Epithelial cell of proximal tubule (primary cell): ENCODE measurements at regions not wholly inside any gene's neighbourhood (a gene's known extent, or its start where the extent isn't known, plus 50 kb on each side); places are given as distances from the start of the nearest gene placed in this dataset.
"Not testable (repeated sequence)": the region's sequence is repeated elsewhere in the genome, so short reads cannot be mapped to it uniquely, and the experiment has no call there.

Experiments
- DNase-seq: peaks from one replicate; pipeline ENCODE4 v3.0.0-alpha.2; 2011; ENCODE audit warnings: low read depth
- H3K4me3 ChIP-seq: 2 replicates; pipeline ENCODE4 v1.5.1; 2011; ENCODE audit warnings: low read depth, mild to moderate bottlenecking, low read length
- TF ChIP-seq, protein P1 (sequence below): conservative IDR thresholded peaks from 2 replicates; pipeline ENCODE4 v1.5.1; 2012; ENCODE audit warnings: low read depth, mild to moderate bottlenecking, low read length

DNA sequence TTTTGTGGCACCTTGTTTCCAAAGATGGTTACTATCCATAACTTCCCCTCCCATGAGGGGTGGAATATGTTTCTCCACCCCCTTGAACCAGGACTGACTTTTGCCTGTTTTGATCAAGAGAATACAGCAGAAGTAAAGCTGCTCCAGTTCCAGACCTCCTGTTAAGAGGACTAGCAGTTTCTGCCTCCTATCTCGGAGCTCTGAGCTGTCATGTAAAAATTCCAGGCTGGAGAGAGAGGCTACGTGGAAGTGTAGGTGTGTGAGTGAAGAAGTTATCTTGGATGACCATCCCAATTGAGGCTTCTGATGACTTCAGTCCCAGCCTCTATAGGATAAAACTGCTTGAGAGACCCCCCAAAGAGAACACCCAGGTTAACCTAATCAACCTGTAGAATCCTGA is 511.7 kb upstream of the IMPG1 start:
- no peak overlapping the region for H3K4me3 ChIP-seq
- no peak for DNase-seq

DNA sequence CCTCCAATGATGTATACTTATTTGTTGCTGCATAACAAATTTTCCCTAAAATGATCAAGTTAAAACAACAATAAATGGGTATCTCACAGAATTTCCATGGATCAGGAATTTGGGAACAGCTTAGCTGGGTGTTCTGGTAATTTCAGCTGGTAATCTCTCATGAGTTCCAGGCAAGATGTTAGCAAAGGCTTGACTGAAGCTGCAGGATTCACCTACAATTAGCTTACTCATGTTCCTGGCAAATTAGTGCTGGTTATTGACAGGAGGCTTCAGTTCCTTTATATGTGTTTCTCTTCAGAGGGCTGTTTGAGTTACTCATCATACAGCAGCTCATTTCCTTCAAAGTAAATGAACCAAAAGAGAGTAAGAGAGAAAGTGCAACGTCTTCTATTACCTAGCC is 506.3 kb upstream of the IMPG1 start:
- H3K4me3 ChIP-seq, result no peak overlapping the region
- DNase-seq, result no peak

More for the DNA sequence above, 511.7 kb upstream of the IMPG1 start:
- TF ChIP-seq, protein P1, sequence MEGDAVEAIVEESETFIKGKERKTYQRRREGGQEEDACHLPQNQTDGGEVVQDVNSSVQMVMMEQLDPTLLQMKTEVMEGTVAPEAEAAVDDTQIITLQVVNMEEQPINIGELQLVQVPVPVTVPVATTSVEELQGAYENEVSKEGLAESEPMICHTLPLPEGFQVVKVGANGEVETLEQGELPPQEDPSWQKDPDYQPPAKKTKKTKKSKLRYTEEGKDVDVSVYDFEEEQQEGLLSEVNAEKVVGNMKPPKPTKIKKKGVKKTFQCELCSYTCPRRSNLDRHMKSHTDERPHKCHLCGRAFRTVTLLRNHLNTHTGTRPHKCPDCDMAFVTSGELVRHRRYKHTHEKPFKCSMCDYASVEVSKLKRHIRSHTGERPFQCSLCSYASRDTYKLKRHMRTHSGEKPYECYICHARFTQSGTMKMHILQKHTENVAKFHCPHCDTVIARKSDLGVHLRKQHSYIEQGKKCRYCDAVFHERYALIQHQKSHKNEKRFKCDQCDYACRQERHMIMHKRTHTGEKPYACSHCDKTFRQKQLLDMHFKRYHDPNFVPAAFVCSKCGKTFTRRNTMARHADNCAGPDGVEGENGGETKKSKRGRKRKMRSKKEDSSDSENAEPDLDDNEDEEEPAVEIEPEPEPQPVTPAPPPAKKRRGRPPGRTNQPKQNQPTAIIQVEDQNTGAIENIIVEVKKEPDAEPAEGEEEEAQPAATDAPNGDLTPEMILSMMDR, result no peak

DNA sequence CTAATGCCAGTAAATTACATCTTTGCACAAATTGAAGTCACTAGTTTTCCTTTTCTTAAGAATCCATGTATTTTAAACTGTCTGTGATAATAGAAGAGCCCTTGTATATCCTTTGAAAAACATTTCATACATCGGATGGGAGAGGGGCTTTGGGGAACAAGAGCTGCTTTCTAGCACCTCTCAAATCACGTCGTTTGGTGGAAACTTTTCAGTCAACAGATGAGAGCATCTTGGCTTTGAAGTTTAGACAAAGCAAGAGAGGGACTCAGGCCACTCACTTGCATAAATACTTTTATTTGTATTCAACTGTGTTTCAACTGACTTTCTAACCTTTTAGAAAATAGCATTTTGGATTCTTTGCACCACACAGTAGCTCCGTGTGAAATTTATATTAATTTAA is 502.3 kb upstream of the IMPG1 start:
- no peak for DNase-seq
- TF ChIP-seq, protein P1, result no peak
- H3K4me3 ChIP-seq, result no peak overlapping the region

More for the DNA sequence above, 506.3 kb upstream of the IMPG1 start:
- TF ChIP-seq, protein P1, result no peak

DNA sequence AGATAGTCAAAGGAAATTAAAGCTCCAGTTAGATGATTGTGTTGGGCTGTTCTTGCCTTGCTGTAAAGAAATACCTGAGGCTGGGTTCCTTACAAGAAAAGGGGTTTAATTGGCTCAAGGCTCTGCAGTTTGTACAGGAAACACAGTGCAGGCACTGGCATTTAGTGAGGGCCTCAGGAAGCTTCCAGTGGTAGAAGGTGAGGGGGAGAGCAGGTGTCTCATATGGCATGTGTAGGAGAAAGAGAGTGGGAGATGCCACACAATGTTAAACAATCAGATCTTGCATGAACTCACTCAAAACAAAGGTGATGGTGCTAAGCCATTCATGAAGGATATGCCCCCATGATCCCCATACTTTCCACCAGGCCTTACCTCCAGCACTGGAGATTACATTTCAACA is 493.5 kb upstream of the IMPG1 start:
- H3K4me3 ChIP-seq, result no peak overlapping the region
- DNase-seq, result no peak
- TF ChIP-seq, protein P1, result no peak

DNA sequence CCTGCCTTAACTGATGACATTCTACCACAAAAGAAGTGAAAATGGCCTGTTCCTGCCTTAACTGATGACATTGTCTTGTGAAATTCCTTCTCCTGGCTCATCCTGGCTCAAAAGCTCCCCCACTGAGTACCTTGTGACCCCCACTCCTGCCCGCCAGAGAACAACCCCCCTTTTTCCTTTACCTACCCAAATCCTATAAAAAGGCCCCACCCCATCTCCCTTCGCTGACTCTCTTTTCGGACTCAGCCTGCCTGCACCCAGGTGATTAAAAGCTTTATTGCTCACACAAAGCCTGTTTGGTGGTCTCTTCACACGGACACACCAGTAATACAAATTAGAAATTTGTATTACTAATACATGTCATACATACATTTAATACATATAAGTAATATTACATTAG is 489.9 kb upstream of the IMPG1 start:
- DNase-seq, H3K4me3 ChIP-seq: not testable (repeated sequence)

DNA sequence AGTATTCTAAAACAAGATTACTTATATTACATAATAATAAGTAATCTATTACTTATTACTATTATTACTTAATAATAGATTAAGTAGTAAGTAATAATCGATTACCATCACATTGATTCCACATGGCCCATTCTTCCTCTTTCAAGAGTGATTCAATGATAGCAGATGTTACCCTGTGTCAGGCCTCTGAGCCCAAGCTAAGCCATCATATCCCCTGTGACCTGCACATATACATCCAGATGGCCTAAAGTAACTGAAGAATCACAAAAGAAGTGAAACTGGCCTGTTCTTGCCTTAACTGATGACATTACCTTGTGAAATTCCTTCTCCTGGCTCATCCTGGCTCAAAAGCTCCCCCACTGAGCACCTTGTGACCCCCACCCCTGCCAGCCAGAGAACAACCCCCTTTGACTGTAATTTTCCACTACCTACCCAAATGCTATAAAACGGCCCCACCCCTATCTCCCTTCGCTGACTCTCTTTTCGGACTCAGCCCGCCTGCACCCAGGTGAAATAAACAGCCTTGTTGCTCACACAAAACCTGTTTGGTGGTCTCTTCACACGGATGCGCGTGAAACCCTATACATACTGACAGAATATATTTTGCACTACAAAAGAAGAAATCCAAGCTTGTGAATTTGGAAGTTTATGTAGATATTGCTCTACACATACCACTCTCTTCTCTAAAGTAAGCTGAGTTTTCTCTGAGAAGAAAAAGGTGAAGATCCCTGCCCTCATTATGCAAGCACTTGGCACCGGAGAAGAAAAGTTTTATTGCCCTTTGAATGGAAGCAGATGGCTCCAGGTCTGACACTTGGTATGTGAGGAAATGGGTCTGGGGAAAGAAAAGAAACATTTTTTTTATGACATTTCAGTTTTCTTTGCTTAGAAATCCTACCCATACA is 488.6 kb upstream of the IMPG1 start:
- H3K4me3 ChIP-seq, DNase-seq: not testable (repeated sequence)

DNA sequence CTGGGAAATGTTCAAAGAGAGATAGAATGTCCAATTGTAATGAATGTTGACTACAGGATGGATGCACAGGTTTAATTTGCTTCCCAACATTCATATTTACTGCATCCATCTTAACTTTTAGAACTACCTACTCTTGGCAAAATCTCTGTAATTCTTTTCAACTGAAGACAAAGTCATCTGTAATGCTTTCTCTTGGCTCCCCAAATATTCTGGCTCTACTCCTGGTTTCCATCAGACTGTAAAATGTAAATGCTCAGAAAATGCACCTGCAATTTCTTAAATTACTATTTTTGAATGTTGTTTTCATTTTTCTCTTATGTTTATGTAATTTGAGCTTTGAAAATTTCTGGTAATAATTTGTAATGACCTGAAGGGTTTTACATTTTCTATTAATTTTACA is 480.8 kb upstream of the IMPG1 start:
- no peak for DNase-seq
- H3K4me3 ChIP-seq, result no peak overlapping the region
- TF ChIP-seq, protein P1, result no peak

DNA sequence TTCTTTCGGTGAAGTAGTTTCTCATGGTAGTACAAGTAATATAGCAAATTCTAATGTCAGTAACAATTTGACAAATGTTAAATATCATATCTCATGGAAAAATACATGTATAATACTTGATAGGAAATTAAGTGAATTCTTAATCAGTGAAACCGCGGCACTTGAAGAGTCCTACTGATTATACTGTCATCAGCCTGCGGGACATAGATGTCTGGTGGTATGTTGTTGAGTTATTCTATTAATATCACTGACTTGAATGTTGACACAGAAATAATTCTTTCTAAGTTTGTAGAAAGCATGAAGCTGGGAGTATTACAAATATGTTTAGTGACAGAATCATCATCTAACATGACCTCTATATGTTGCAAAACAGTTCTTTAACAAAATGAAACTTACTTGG is 479.8 kb upstream of the IMPG1 start:
- H3K4me3 ChIP-seq, result no peak overlapping the region
- TF ChIP-seq, protein P1, result no peak
- no peak for DNase-seq
